Epithelial cell of proximal tubule (primary cell): ENCODE measurements at regions not wholly inside any gene's neighbourhood (a gene's known extent, or its start where the extent isn't known, plus 50 kb on each side); places are given as distances from the start of the nearest gene placed in this dataset.

Experiments
- DNase-seq: peaks from one replicate; pipeline ENCODE4 v3.0.0-alpha.2; 2011; ENCODE audit warnings: low read depth
- H3K4me3 ChIP-seq: 2 replicates; pipeline ENCODE4 v1.5.1; 2011; ENCODE audit warnings: low read depth, mild to moderate bottlenecking, low read length
- TF ChIP-seq, protein P1 (sequence below): conservative IDR thresholded peaks from 2 replicates; pipeline ENCODE4 v1.5.1; 2012; ENCODE audit warnings: low read depth, mild to moderate bottlenecking, low read length

DNA sequence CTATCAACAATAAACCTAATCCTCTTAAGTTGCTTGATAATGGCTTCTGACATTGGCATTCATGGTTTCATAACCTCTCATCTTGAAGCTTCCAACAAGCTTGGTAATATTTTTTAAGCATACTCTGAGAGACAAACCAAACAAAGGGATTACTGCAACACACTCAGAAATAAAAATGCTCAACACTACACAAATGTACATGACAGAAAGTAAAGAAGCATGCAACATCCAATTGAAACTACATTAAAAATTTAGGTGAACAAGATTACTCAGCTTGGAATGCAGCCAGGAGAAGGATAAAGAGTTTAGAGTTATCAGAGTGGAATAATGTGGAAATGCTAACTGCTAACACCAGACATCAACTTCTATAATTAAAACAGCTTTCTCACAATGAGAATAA, 1136.6 kb upstream of the PABPC4L start:
- DNase-seq = no peak
- H3K4me3 ChIP-seq = no peak overlapping the region
- TF ChIP-seq, protein P1, sequence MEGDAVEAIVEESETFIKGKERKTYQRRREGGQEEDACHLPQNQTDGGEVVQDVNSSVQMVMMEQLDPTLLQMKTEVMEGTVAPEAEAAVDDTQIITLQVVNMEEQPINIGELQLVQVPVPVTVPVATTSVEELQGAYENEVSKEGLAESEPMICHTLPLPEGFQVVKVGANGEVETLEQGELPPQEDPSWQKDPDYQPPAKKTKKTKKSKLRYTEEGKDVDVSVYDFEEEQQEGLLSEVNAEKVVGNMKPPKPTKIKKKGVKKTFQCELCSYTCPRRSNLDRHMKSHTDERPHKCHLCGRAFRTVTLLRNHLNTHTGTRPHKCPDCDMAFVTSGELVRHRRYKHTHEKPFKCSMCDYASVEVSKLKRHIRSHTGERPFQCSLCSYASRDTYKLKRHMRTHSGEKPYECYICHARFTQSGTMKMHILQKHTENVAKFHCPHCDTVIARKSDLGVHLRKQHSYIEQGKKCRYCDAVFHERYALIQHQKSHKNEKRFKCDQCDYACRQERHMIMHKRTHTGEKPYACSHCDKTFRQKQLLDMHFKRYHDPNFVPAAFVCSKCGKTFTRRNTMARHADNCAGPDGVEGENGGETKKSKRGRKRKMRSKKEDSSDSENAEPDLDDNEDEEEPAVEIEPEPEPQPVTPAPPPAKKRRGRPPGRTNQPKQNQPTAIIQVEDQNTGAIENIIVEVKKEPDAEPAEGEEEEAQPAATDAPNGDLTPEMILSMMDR = no peak

DNA sequence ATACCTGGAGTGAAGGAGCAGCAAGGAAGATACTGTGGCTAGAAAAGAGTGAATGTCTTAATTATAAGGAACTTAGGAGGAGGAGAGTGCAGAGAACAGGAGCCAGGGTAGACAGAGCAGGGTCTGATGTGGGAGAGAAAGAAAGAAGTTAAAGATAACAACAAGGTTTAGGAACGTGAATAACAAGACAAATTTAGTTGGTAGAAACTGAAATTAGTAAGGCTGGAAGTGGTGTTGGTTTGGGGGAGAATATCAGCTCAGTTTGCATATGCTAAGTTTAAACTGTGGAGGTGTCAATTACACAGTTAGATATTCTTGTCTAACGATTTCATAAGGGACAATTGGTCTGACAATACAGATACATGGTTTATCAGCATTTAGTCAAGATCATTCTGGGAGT, 1123.7 kb upstream of the PABPC4L start:
- TF ChIP-seq, protein P1 = no peak
- DNase-seq = no peak
- no peak overlapping the region for H3K4me3 ChIP-seq

DNA sequence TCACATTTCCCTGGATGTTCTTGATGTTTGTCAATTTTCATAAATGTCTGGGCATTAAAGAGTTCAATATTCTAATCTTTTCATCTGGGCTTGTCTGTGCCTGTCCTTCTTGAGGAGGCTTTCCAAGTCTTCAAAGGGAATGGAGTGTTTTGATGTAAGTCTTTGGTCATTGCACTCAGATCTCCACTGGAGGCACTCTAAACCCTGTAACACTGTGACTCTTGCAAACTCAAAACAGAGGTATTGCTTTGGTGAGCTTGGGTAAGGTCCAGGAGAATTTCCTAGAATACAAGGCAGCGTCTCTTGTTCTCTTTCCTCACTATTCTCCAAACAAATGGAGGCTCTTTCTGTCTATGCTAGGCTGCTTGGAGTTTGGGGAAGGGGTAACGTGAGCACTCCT, 1118.1 kb upstream of the PABPC4L start:
- no peak overlapping the region for H3K4me3 ChIP-seq
- no peak for DNase-seq
- TF ChIP-seq, protein P1 = peak; percentile 24

DNA sequence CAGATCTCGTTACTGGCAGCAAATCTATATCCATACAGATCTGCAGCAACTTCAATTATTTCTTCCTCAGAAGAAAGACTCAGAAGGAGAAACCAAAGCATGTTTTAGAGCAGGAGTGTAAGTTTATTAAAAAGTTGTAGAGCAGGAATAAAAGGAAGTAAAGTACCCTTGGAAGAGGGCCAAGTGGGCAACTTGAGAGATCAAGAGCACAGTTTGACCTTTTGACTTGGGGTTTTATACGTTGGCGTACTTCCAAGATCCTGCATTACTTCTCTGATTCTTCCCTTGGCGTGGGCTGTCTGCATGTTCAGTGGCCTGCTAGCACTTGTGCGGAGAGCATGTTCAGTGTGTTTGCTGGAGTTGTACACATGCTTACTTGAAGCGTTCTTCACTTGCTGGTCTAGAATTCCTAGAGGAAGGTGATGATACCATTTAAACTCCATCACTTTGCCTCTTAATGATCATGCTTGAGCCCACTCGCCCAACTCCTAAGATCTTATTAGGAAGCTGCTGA, 1114.7 kb upstream of the PABPC4L start:
- DNase-seq = no peak
- TF ChIP-seq, protein P1 = no peak

DNA sequence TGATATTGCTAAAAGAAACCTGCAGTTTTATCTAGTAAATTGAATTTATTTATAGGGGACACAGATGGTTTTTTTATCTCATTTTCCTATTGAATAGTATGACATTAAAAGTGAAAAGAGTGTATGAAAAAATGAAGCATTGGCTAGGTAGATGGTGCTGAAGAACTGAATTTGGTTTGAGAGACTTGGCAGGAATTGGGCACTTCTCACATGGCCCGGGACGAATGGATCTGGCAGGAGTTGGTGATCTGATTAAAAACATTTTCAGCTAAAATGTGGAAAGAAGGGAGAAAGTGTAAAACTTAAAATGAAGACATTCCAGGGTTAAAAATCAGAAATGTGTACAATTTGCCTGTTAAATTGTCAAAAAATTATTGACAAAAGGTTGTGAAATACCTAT, 1088.5 kb upstream of the PABPC4L start:
- no peak overlapping the region for H3K4me3 ChIP-seq
- DNase-seq = no peak
- TF ChIP-seq, protein P1 = no peak

More for the DNA sequence above, 1114.7 kb upstream of the PABPC4L start:
- no peak overlapping the region for H3K4me3 ChIP-seq

DNA sequence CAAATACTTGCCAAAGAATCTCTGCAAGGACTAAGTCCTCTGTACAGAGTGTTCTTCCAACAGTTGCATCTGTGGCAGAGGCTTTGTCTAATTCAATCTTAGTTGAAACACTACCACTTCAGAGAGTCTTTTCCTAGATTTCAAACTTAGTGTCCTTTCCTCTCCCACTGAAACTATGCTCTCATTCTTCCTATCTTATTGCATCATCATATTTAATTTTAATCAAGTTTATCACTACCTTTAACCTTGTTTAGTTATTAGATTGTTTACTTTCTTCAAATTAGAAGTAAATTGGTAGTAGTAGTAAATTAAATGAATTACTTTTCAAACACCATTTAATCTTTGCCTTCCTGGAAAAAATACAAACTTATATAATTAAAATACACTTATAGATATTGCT, 1082.3 kb upstream of the PABPC4L start:
- DNase-seq = no peak
- TF ChIP-seq, protein P1 = no peak
- no peak overlapping the region for H3K4me3 ChIP-seq

DNA sequence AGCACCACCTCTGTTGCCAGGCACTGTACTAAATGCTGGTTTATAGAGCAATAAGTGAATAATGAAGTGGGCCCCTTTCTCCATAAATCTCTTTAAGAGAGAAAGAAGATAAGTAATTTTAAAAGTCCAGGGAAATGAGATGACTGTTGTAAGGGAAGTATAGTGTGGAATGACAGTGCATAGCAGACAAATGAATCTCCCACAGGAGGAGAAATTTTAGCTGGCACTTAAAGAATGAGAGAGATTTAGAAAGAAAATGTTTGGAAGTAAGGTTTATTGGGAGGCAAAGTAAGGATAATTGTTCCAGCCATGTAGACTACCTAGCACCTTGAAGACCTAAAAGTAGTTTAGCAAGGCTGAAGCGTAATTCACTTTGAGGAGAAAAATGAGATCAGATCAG, 1081.1 kb upstream of the PABPC4L start:
- no peak overlapping the region for H3K4me3 ChIP-seq
- no peak for DNase-seq
- TF ChIP-seq, protein P1 = no peak
